NB4 (cell line): ENCODE measurements at regions not wholly inside any gene's neighbourhood (a gene's known extent, or its start where the extent isn't known, plus 50 kb on each side); places are given as distances from the start of the nearest gene placed in this dataset.

Experiments
- DNase-seq: peaks from one replicate; pipeline ENCODE4 v3.0.0; 2010; ENCODE audit warnings: low read depth
- H3K4me3 ChIP-seq: one replicate; pipeline ENCODE4 v1.5.1; 2011; ENCODE audit warnings: mild to moderate bottlenecking, low read depth, low read length, moderate library complexity
- MYC ChIP-seq: IDR thresholded peaks from 2 replicates; pipeline ENCODE4 v1.6.1; 2011; ENCODE audit warnings: low read depth, low read length
- POLR2A ChIP-seq: IDR thresholded peaks from 2 replicates; pipeline ENCODE4 v1.6.1; 2011; ENCODE audit warnings: mild to moderate bottlenecking; ENCODE audit not compliant: insufficient read length; ENCODE audit errors: extremely low read depth
- TF ChIP-seq, protein P1 (sequence below): IDR thresholded peaks from 2 replicates; pipeline ENCODE4 v1.6.1; 2011; ENCODE audit warnings: low read depth, low read length
- TF ChIP-seq, protein P2 (sequence below): IDR thresholded peaks from one replicate; pipeline ENCODE4 v1.5.1; 2012; ENCODE audit warnings: low read depth, low read length

DNA sequence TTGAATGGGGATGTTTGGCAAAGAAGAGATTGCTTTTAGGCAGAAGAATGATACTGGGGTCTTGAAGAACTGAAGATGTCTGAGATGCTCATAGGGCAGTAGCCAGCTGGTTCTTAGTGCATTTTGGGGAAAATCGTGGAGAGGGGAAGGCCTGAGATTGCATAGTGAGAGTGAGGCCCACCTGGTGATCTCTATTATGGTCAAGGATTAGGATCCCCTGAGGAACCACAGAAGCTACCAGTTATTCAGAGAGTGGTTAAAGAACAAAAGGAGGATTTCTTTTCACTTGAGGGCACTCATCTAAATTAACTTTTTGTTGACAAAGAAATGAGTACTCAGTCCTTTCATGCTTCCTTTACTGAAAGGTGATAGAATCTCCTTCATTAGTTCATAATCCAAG, 271.3 kb upstream of the HAND2 start:
- H3K4me3 ChIP-seq = no peak overlapping the region
- TF ChIP-seq POLR2A = no peak
- TF ChIP-seq, protein P1, sequence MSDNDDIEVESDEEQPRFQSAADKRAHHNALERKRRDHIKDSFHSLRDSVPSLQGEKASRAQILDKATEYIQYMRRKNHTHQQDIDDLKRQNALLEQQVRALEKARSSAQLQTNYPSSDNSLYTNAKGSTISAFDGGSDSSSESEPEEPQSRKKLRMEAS = no peak
- TF ChIP-seq, protein P2, sequence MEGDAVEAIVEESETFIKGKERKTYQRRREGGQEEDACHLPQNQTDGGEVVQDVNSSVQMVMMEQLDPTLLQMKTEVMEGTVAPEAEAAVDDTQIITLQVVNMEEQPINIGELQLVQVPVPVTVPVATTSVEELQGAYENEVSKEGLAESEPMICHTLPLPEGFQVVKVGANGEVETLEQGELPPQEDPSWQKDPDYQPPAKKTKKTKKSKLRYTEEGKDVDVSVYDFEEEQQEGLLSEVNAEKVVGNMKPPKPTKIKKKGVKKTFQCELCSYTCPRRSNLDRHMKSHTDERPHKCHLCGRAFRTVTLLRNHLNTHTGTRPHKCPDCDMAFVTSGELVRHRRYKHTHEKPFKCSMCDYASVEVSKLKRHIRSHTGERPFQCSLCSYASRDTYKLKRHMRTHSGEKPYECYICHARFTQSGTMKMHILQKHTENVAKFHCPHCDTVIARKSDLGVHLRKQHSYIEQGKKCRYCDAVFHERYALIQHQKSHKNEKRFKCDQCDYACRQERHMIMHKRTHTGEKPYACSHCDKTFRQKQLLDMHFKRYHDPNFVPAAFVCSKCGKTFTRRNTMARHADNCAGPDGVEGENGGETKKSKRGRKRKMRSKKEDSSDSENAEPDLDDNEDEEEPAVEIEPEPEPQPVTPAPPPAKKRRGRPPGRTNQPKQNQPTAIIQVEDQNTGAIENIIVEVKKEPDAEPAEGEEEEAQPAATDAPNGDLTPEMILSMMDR = no peak
- TF ChIP-seq MYC = no peak
- DNase-seq = no peak

DNA sequence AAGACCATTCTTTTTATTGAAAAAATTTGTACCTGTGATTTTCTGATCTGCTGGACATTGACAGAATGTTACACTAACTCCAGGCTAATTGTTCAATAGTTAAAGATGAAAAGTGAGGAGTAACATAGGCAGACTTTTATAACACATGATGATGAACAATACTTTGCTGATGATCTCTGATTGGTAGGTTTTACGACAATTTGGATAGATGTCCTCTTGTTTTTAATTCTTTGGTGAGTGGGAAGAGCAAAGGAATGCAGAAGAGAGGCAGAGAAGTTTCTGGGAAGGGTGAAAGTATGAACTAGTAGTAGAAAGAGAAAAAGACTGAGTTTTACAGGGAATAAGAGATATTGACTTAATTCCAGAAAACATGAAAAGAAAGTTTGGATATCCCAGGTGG, 267.3 kb upstream of the HAND2 start:
- no peak overlapping the region for H3K4me3 ChIP-seq
- TF ChIP-seq, protein P1 = no peak
- TF ChIP-seq POLR2A (no peak), MYC (no peak)
- TF ChIP-seq, protein P2 = no peak
- DNase-seq = no peak

DNA sequence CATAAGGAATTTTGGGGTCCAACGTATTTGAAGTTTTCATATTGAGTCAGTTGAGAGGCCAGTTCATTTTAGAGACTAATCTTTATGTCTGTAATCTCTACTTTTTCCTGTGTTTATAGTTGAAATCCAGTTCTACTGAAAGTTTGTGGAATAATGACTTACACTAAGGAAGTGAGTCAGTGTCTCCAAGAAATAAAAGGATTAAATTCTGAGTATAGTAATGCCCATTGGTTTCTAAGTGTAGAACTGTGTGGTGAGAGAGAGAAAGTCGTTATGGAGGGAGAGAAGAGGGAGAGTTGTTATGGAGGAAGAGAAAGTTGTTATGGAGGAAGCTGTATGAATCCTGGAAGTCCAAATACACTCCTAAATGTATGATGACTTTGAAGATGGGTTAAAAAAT, 264.6 kb upstream of the HAND2 start:
- no peak for DNase-seq
- TF ChIP-seq MYC = no peak
- no peak for TF ChIP-seq POLR2A
- TF ChIP-seq, protein P1 = no peak
- TF ChIP-seq, protein P2 = no peak
- no peak overlapping the region for H3K4me3 ChIP-seq

DNA sequence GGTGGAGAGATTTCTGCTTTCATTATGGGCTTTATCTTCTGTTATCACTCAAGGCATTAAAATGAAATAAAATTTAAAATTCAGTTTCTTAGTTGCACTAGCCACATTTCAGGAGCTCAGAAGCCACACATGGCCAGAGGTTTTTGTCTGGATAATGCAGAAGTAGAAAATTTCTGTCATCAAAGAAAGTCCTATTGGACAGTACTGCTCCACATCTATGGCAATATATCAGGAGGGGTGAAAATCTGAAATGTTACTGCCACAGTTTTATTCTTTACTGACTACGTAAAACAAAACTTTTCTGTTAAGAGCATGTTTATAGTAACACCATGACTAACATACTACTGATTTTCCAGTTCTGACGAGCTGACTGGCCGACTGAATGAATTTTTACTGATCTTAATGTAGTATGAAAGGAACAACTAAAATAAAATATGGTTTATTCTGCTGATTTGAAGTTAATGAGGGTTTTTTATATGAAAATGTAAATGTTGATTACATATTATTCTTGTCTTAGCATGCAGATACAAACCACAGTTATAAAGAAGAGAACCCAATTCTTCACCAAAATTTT, 264.0 kb upstream of the HAND2 start:
- no peak for DNase-seq
- TF ChIP-seq, protein P2 = no peak
- TF ChIP-seq, protein P1 = no peak
- no peak for TF ChIP-seq MYC
- TF ChIP-seq POLR2A = no peak
- no peak overlapping the region for H3K4me3 ChIP-seq

DNA sequence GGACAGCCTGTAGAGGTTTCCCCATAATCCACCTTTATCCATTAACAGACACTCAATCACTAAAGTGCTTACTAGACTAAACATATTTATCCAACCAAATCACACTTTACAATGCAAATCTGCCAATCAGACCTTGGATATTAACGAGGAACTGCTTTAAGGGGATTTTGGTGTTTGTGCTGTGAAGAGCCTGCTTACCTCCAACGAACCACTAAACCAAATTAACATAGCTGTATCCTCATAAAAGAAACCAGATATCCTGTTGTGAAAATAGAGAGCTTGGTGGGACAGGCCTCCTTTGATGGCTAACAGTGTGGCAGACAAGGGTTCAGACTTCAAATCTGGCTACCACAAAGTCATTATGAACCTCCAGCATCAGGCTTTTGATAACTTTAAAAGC, 252.6 kb upstream of the HAND2 start:
- DNase-seq = no peak
- H3K4me3 ChIP-seq = no peak overlapping the region
- TF ChIP-seq MYC (no peak), POLR2A (no peak)
- TF ChIP-seq, protein P2 = no peak
- TF ChIP-seq, protein P1 = no peak
